Pancreas (tissue), 10 donors: ENCODE measurements at regions not wholly inside any gene's neighbourhood (a gene's known extent, or its start where the extent isn't known, plus 50 kb on each side); places are given as distances from the start of the nearest gene placed in this dataset.

Experiments used
- ATAC-seq, 4 donors: fragments of 200-7000 bp; cut with Tn5 transposase; one replicate each; pipeline versions ENCODE4 v1.8.0 to v1.9.1; 2020; ENCODE audit warnings: mild to moderate bottlenecking in 4 of 4, moderate library complexity in 4 of 4
- DNase-seq, 6 donors: peaks; one replicate each; pipeline ENCODE4 v3.0.0-alpha.2; 2020
- FAIRE-seq: peaks from 2 replicates; lab custom pipeline; 2012; peaks lifted over from hg19 to GRCh38; lab: Jason Lieb, UNC
- H3K27ac ChIP-seq, 4 donors: fragments of 200-600 bp; sonication (generic); 1 replicate in 3 of 4; 2 replicates in 1 of 4; pipeline versions ENCODE4 v1.5.0 to v1.8.0; 2020
- H3K27me3 ChIP-seq, 4 donors: fragments of 200-600 bp; one replicate each; pipeline ENCODE4 v1.8.0; 2021
- H3K36me3 ChIP-seq, 3 donors: fragments of 200-600 bp; sonication (generic) in 1 of 3; one replicate each; pipeline versions ENCODE4 v1.5.0 to v1.8.0; 2020 to 2021
- H3K4me1 ChIP-seq, 3 donors: fragments of 200-600 bp; one replicate each; pipeline ENCODE4 v1.8.0; 2021
- H3K4me3 ChIP-seq, 4 donors: fragments of 200-600 bp; sonication (generic) in 2 of 4; one replicate each; pipeline versions ENCODE4 v1.5.0 to v1.8.0; 2020 to 2021
- H3K9me3 ChIP-seq, 4 donors: fragments of 200-600 bp; one replicate each; pipeline ENCODE4 v1.8.0; 2021
- CTCF ChIP-seq, 4 donors: fragments of 200-600 bp; sonication (generic) in 3 of 4; IDR thresholded peaks; one replicate each; pipeline versions ENCODE4 v1.5.0 to v1.8.0; 2021; ENCODE audit warnings: antibody characterized with exemption in 4 of 4
- WGBS, 2 donors: extraction: QIAGEN DNeasy Blood & Tissue Kit; methylation state at CpG; one replicate each; pipeline ENCODE4 v1.1.7; 2013; 5-methylcytosine and 5-hydroxymethylcytosine counted together
- intact Hi-C, 3 donors: fragments of 100-400 bp; cut with DNase I; formaldehyde crosslinking; loops; one replicate each; pipeline versions ENCODE4 v1.11.1 to v1.14.2; 2022
- donor health status: healthy with polysubstance abuse.
- donor health status: DM: no; HTN: no; CAD: no; lungs with moderate emphysema.
- donor health status: DM: no; HTN: no; CAD: no.
- donor health status: control.
- donor health status: control.
- donor health status: Bipolar disorder and iron deficiency.
- donor health status: DM: yes; HTN: yes; CAD: no.
- donor health status: DM: no; HTN: no; CAD: no.
- donor health status: DM: no; HTN: no; CAD: no.
- donor health status: DM: yes; HTN: yes; CAD: no.

- WGBS, 2 donors: 19 to 20% methylated on average over 16 of the region's 16 CpGs
- FAIRE-seq (no peak), DNase-seq (peak; percentile 41 to 80 (median 74)), ATAC-seq (peak; percentile 85 to 94 (median 88))
- Histone ChIP-seq H3K27ac (no peak overlapping the region), H3K9me3 (no peaks in the 10 kb centered on the region), H3K36me3 (no peaks in the 10 kb centered on the region), H3K4me3 (no peak overlapping the region), H3K4me1 (no peaks in the 10 kb centered on the region), H3K27me3 (no peaks in the 10 kb centered on the region)
- TF ChIP-seq CTCF (IDR thresholded peaks at IDR 0.05): peak; percentile 58 to 84 (median 73)
- intact Hi-C loops: no loop called here
Observed at GRCh38 chr16:8173111-8173644, 417.1 kb downstream of the TMEM114 start.

GRCh38 chr16:8172551-8172950 lies 417.8 kb downstream of the TMEM114 start:
- 66 to 67% methylated on average over 7 of the region's 7 CpGs for WGBS, 2 donors
- Histone ChIP-seq H3K27me3 (no peaks in the 10 kb centered on the region), H3K4me3 (no peak overlapping the region), H3K9me3 (no peaks in the 10 kb centered on the region), H3K4me1 (no peaks in the 10 kb centered on the region), H3K27ac (no peak overlapping the region), H3K36me3 (no peaks in the 10 kb centered on the region)
- no peak for TF ChIP-seq CTCF (IDR thresholded peaks at IDR 0.05)
- intact Hi-C loops: no loop called here
- DNase-seq (no peak), ATAC-seq (no peak), FAIRE-seq (no peak)

- Histone ChIP-seq H3K36me3 (no peaks in the 10 kb centered on the region), H3K9me3 (no peaks in the 10 kb centered on the region), H3K4me1 (no peaks in the 10 kb centered on the region), H3K27me3 (no peaks in the 10 kb centered on the region), H3K27ac (no peak overlapping the region), H3K4me3 (no peak overlapping the region)
- DNase-seq: no peak
- WGBS, 2 donors: 68 to 71% methylated on average over 10 of the region's 10 CpGs
- intact Hi-C loops: no loop called here
- no peak for FAIRE-seq
- no peak for ATAC-seq
- TF ChIP-seq CTCF (IDR thresholded peaks at IDR 0.05): no peak
Observed at GRCh38 chr16:8168016-8168415, 422.3 kb downstream of the TMEM114 start.

GRCh38 chr16:8167436-8167835 lies 422.9 kb downstream of the TMEM114 start:
- no peaks in the 10 kb centered on the region for H3K27me3 ChIP-seq
- no peak for FAIRE-seq
- no peak overlapping the region for H3K4me3 ChIP-seq
- H3K36me3 ChIP-seq: no peaks in the 10 kb centered on the region
- TF ChIP-seq CTCF (IDR thresholded peaks at IDR 0.05): no peak
- H3K9me3 ChIP-seq: no peaks in the 10 kb centered on the region
- intact Hi-C loops: no loop called here
- WGBS, 2 donors: 73 to 78% methylated on average over 5 of the region's 5 CpGs
- no peaks in the 10 kb centered on the region for H3K4me1 ChIP-seq
- no peak overlapping the region for H3K27ac ChIP-seq
- no peak for DNase-seq
- no peak for ATAC-seq

GRCh38 chr16:8158051-8158450 lies 432.3 kb downstream of the TMEM114 start:
- Histone ChIP-seq H3K9me3 (no peaks in the 10 kb centered on the region), H3K4me3 (no peak overlapping the region), H3K27me3 (no peaks in the 10 kb centered on the region), H3K27ac (no peak overlapping the region), H3K4me1 (no peaks in the 10 kb centered on the region), H3K36me3 (no peaks in the 10 kb centered on the region)
- DNase-seq: no peak
- intact Hi-C loops: no loop called here
- WGBS, 2 donors: 21 to 31% methylated on average over 5 of the region's 5 CpGs
- no peak for ATAC-seq
- FAIRE-seq: no peak
- TF ChIP-seq CTCF (IDR thresholded peaks at IDR 0.05): no peak
